Omental fat pad (tissue), 3 donors: ENCODE measurements at regions not wholly inside any gene's neighbourhood (a gene's known extent, or its start where the extent isn't known, plus 50 kb on each side); places are given as distances from the start of the nearest gene placed in this dataset.

Experiments
- ATAC-seq: fragments of 150-250 bp; one replicate; pipeline ENCODE4 v1.9.1; 2016; ENCODE audit warnings: mild to moderate bottlenecking, moderate library complexity; ENCODE audit not compliant: low FRiP score
- DNase-seq: peaks from one replicate; pipeline ENCODE4 v3.0.0-alpha.2; 2019; ENCODE audit warnings: low spot score
- CTCF ChIP-seq, 3 donors: fragments of 450-650 bp; IDR thresholded peaks; one replicate each; pipeline ENCODE4 v1.5.1; 2016 to 2017; ENCODE audit warnings: antibody characterized with exemption in 3 of 3, mild to moderate bottlenecking in 3 of 3, moderate library complexity in 2 of 3

DNA sequence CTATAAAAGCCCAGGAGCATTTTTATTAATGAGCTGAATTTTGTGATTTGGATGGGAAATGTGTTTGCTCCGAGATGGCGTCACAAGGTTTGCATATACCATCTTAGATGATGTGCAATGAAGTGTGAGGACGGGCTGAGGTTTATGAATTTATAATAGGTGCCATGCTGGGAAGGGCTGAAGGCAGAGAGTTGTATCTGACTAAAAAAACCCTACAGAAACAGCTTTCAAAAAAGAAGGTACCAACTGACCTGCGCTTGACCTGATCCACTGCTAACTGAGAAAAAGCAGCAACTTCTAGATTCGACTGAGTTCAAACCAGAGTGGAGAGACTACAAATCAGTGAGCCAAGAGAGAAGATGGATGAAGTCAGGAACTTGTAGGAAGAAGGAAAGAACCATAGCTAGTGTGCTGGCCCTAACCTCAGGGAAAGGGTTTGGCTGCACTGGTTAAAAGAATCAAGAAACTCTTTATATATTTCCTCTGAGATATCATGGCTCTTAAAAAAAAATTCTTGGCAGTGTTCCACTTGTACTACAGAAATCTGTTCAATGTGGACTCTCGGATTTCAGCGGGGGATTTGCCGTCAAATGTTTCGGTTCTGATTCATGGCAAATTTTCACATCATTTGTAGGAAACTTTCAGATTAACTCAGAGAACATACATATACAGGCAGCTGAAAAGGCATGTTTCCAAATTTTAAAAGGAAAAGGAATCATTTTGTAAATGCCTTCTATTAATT is 56.5 kb upstream of the HDGFL1 start:
- no peak for TF ChIP-seq CTCF (IDR thresholded peaks at IDR 0.05)
- no peak for ATAC-seq
- DNase-seq = no peak

- no peak for DNase-seq
- TF ChIP-seq CTCF (IDR thresholded peaks at IDR 0.05) = no peak
- no peak for ATAC-seq
These were observed 55.7 kb upstream of the HDGFL1 start for GRCh38 chr6:22513667-22514066.

GRCh38 chr6:22519237-22519636 is 50.1 kb upstream of the HDGFL1 start:
- DNase-seq = no peak
- ATAC-seq = no peak
- no peak for TF ChIP-seq CTCF (IDR thresholded peaks at IDR 0.05)
